ENCODE measurements at regions not wholly inside any gene's neighbourhood (a gene's known extent, or its start where the extent isn't known, plus 50 kb on each side); places are given as distances from the start of the nearest gene placed in this dataset.

GRCh38 chr3:21120826-21121225, 630.2 kb downstream of the ZNF385D start:
- DNase-seq, result no peak

- no peak for DNase-seq
These were observed 633.6 kb downstream of the ZNF385D start for GRCh38 chr3:21117370-21117769.

- DNase-seq, result peak in 1 of 2 experiments; percentile 25
These were observed 642.0 kb downstream of the ZNF385D start for GRCh38 chr3:21109056-21109455.

GRCh38 chr3:21105784-21106183, 645.2 kb downstream of the ZNF385D start:
- no peak for DNase-seq

- no peak for DNase-seq
These were observed 650.2 kb downstream of the ZNF385D start for GRCh38 chr3:21100656-21101359.

GRCh38 chr3:21094686-21095085, 656.3 kb downstream of the ZNF385D start:
- DNase-seq, result no peak

- DNase-seq, result no peak
These were observed 677.4 kb downstream of the ZNF385D start for GRCh38 chr3:21073561-21073960.

- no peak for DNase-seq
These were observed 683.8 kb downstream of the ZNF385D start for GRCh38 chr3:21067031-21067813.

- no peak for DNase-seq
These were observed 688.1 kb downstream of the ZNF385D start for GRCh38 chr3:21062831-21063294.

- DNase-seq, result no peak
These were observed 691.6 kb downstream of the ZNF385D start for GRCh38 chr3:21059404-21059803.

- peak in 1 of 2 experiments; percentile 29 for DNase-seq
These were observed 694.7 kb downstream of the ZNF385D start for GRCh38 chr3:21056293-21056692.

GRCh38 chr3:21055015-21055414, 696.0 kb downstream of the ZNF385D start:
- DNase-seq, result no peak

- DNase-seq, result no peak
These were observed 696.9 kb downstream of the ZNF385D start for GRCh38 chr3:21054064-21054463.

- DNase-seq, result no peak
These were observed 701.5 kb downstream of the ZNF385D start for GRCh38 chr3:21049334-21050062.

GRCh38 chr3:21043139-21043538, 707.9 kb downstream of the ZNF385D start:
- DNase-seq, result no peak

- DNase-seq, result no peak
These were observed 708.8 kb downstream of the ZNF385D start for GRCh38 chr3:21042184-21042583.

- DNase-seq, result peak in 1 of 2 experiments; percentile 16
These were observed 709.4 kb downstream of the ZNF385D start for GRCh38 chr3:21041621-21042020.

GRCh38 chr3:21036888-21037287, 714.1 kb downstream of the ZNF385D start:
- no peak for DNase-seq

- no peak for DNase-seq
These were observed 722.6 kb downstream of the ZNF385D start for GRCh38 chr3:21028412-21028811.

GRCh38 chr3:21024563-21024962, 726.4 kb downstream of the ZNF385D start:
- DNase-seq, result no peak

GRCh38 chr3:21020681-21021080, 730.3 kb downstream of the ZNF385D start:
- no peak for DNase-seq

GRCh38 chr3:21020043-21020442, 731.0 kb downstream of the ZNF385D start:
- no peak for DNase-seq

- DNase-seq, result no peak
These were observed 733.7 kb downstream of the ZNF385D start for GRCh38 chr3:21017115-21017852.
